ENCODE measurements at regions not wholly inside any gene's neighbourhood (a gene's known extent, or its start where the extent isn't known, plus 50 kb on each side); places are given as distances from the start of the nearest gene placed in this dataset.

GRCh38 chr12:131347345-131347714, 363.6 kb upstream of the SFSWAP start:
- TF ChIP-seq ZNF274 (IDR thresholded peaks at IDR 0.05; ENCODE audit: low read depth, low read length): no peak
- no peak overlapping the region for H3K4me3 ChIP-seq (ENCODE audit: low read length)

- no peak overlapping the region for H3K4me3 ChIP-seq (ENCODE audit: low read length)
- no peak for TF ChIP-seq ZNF274 (IDR thresholded peaks at IDR 0.05; ENCODE audit: low read depth, low read length)
Observed at GRCh38 chr12:131347732-131348131, 363.2 kb upstream of the SFSWAP start.

- no peak overlapping the region for H3K4me3 ChIP-seq (ENCODE audit: low read length)
- no peak for TF ChIP-seq ZNF274 (IDR thresholded peaks at IDR 0.05; ENCODE audit: low read depth, low read length)
Observed at GRCh38 chr12:131348231-131348630, 362.7 kb upstream of the SFSWAP start.

DNA sequence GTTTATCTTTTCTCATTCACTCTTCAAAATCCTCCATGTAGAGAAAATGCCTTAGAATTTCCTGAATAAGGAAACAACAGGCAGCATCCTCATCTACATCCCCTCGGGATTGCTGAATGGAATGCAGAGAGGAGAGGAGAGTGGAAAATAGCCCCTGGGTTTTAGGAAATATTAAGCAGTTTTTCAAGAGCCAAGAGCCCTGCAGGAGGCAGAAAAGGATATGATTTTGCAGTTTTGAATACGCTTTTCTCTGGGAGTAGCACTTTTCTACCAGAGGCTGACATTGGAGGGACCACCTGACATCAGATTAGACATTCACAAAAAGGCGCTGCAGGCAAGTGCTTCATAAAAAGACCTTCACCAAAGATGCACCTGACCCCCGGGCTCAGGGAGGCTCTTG, 362.2 kb upstream of the SFSWAP start:
- no peak for TF ChIP-seq ZNF274 (IDR thresholded peaks at IDR 0.05; ENCODE audit: low read depth, low read length)
- H3K4me3 ChIP-seq (ENCODE audit: low read length): no peak overlapping the region

- H3K4me3 ChIP-seq (ENCODE audit: low read length): no peak overlapping the region
- TF ChIP-seq ZNF274 (IDR thresholded peaks at IDR 0.05; ENCODE audit: low read depth, low read length): no peak
Observed at GRCh38 chr12:131349397-131350127, 361.3 kb upstream of the SFSWAP start.

DNA sequence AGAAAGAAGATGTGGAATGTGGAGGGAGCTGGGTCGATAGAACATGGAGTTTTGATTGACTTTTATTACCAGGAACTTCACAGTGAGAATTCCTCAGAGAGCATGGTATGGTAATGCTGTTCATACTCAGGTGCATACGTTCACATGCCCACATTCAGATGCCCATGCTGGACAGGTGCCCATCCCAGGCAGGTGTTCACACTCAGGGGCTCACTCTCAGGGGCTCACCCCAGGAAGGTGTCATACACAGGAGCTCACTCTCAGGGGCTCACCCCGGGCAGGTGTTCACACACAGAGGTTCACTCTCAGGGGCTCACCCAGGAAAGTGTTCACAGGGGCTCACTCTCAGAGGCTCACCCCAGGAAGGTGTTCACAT, 360.0 kb upstream of the SFSWAP start:
- no peak for TF ChIP-seq ZNF274 (IDR thresholded peaks at IDR 0.05; ENCODE audit: low read depth, low read length)
- H3K4me3 ChIP-seq (ENCODE audit: low read length): no peak overlapping the region

DNA sequence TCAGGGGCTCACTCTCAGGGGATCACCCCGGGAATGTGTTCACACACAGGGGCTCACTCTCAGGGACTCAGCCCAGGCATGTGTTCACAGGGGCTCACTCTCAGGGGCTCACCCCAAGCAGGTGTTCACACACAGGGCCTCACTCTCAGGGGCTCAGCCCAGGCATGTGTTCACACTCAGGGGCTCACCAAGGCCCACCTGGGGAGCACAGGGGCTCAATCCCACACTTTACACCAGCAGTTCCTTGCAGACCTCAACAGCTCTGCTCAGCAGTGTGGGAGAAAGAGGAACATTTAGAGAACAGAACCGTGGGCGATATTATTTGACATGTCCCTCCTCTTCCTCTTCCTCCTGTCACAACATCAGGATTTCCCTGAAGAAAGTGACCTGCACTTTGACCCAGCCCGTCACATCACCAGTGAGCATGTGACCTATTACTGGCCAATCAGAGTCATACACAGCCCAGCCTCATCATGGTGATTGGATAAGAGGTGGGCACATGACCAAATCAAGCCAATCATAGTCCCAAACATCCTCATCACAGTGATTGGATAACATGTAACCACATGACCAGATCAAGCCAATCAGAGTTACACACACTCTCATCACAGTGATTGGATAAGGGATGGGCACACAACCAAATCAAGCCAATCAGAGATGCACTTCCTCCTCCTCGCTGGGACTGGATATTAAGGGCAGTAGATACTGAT, 359.4 kb upstream of the SFSWAP start:
- no peak for TF ChIP-seq ZNF274 (IDR thresholded peaks at IDR 0.05; ENCODE audit: low read depth, low read length)
- no peak overlapping the region for H3K4me3 ChIP-seq (ENCODE audit: low read length)

DNA sequence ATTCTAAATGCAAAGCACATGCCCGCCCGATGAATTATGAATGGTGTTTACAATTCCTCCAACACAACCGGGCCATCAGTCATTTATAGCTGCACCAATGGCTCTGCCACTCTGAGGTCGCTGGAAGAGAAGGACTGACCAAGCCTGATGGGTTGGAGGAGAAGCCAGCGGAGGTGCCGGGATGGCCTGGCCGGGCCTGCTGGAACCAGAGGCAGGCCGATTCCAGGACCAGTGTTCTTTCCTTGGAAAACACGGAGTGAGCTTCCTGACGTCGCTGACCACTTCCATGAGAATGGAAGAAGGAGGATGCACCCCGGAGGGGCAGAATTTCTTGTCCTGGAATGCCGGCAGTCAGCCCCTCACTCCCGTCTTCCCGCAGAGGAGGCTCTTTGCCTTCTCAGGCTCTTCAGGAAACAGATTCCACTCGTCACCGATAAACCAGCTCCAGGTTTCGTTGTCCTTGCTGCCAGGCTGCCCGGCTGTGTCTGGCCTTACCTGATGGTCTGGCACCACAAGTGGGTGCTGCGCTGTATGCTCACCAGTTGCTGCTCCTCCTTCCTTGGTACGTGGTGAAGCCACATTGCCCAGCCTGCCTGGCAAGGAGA, 358.5 kb upstream of the SFSWAP start:
- no peak overlapping the region for H3K4me3 ChIP-seq (ENCODE audit: low read length)
- no peak for TF ChIP-seq ZNF274 (IDR thresholded peaks at IDR 0.05; ENCODE audit: low read depth, low read length)

- no peak overlapping the region for H3K4me3 ChIP-seq (ENCODE audit: low read length)
- TF ChIP-seq ZNF274 (IDR thresholded peaks at IDR 0.05; ENCODE audit: low read depth, low read length): no peak
Observed at GRCh38 chr12:131353376-131353775, 357.5 kb upstream of the SFSWAP start.

DNA sequence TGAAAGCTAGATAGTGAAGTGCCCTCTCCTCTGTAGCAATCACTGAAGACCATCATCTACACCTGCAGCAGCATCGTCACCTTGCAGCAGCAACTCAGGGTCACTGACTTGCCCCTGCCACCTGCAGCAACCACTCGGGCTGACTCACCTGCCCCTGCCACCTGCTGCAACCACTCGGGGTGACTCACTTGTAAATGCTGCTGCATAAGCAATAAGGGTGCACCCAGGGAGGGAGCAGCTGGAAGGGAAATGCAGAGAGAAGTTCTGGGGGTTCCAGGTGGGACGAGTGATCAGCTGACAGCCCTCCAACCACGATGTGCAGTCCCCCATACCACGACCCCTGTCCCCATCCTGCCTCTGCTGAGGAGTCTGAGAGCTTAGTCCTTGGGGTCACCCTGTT, 357.1 kb upstream of the SFSWAP start:
- TF ChIP-seq ZNF274 (IDR thresholded peaks at IDR 0.05; ENCODE audit: low read depth, low read length): no peak
- no peak overlapping the region for H3K4me3 ChIP-seq (ENCODE audit: low read length)

GRCh38 chr12:131355361-131356245, 355.3 kb upstream of the SFSWAP start:
- no peak for TF ChIP-seq ZNF274 (IDR thresholded peaks at IDR 0.05; ENCODE audit: low read depth, low read length)
- H3K4me3 ChIP-seq (ENCODE audit: low read length): no peak overlapping the region

DNA sequence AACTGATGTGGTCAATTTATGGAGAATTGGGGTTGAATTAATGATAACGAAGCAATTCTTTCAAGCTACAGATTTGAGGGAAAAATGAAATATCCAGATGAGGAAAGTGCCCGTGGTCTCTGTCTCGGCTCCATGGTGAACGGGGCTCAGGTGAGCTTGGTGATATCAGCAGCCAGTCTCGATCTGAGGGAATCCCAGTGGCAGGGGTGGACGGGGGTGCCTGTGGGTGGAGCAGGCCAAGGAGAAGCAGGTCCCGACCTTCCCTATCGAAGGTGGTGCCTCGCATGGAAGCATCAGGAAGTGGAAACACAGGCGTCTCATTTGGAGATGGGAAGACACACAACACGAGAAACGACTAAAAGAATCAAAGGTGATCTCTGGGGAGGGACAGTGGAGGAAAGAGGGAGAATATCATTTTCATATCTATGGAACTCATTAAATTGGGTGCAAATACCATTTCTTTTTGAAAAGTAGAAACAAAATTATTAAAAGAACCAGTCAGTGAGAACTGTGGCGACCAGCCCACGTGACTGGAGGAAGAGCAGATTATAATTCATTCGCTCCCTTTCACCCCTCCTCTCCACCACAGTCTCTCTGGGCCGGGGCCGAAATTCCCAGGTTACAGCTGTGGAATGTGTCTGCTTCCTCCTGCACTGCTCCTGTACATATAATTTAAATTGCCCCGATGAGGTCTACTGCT, 354.3 kb upstream of the SFSWAP start:
- no peak for TF ChIP-seq ZNF274 (IDR thresholded peaks at IDR 0.05; ENCODE audit: low read depth, low read length)
- H3K4me3 ChIP-seq (ENCODE audit: low read length): no peak overlapping the region

- no peak for TF ChIP-seq ZNF274 (IDR thresholded peaks at IDR 0.05; ENCODE audit: low read depth, low read length)
- no peak overlapping the region for H3K4me3 ChIP-seq (ENCODE audit: low read length)
Observed at GRCh38 chr12:131357185-131357747, 353.6 kb upstream of the SFSWAP start.

Data from GM08714 (cell line).